Calu3 (cell line): ENCODE measurements at regions not wholly inside any gene's neighbourhood (a gene's known extent, or its start where the extent isn't known, plus 50 kb on each side); places are given as distances from the start of the nearest gene placed in this dataset.
"Not testable (repeated sequence)": the region's sequence is repeated elsewhere in the genome, so short reads cannot be mapped to it uniquely, and the experiment has no call there.

Source experiments
- BruUV-seq: library from RNA; stranded (reverse); fragments of 400-500 nt; replicated peaks from 2 replicates; lab custom pipeline; 2021; lab: Mats Ljungman, UMichigan
- CTCF ChIA-PET: fragments of 300-600 bp; sonication (Branson Sonifier 250); formaldehyde crosslinking; loops from one replicate; lab custom pipeline; 2022; ENCODE audit warnings: antibody characterized with exemption; lab: Charles Lee
- DNase-seq: peaks from one replicate; pipeline ENCODE4 v3.0.0; 2022
- H3K27ac Mint-ChIP-seq: one replicate; pipeline ENCODE4 v1.8.0; 2022; ENCODE audit warnings: mixed read lengths; ENCODE audit not compliant: unreplicated experiment
- H3K27me3 Mint-ChIP-seq: one replicate; pipeline ENCODE4 v1.8.0; 2022; ENCODE audit warnings: mixed read lengths; ENCODE audit not compliant: unreplicated experiment
- H3K36me3 Mint-ChIP-seq: one replicate; pipeline ENCODE4 v1.8.0; 2022; ENCODE audit warnings: mild to moderate bottlenecking, moderate library complexity, mixed read lengths; ENCODE audit not compliant: insufficient read depth, unreplicated experiment
- H3K4me1 Mint-ChIP-seq: one replicate; pipeline ENCODE4 v1.8.0; 2022; ENCODE audit warnings: mild to moderate bottlenecking, low read depth, mixed read lengths; ENCODE audit not compliant: unreplicated experiment
- H3K4me3 Mint-ChIP-seq: one replicate; pipeline ENCODE4 v1.8.0; 2022; ENCODE audit warnings: mild to moderate bottlenecking, low read depth, moderate library complexity, mixed read lengths; ENCODE audit not compliant: unreplicated experiment
- H3K9me3 Mint-ChIP-seq: one replicate; pipeline ENCODE4 v1.8.0; 2022; ENCODE audit warnings: low read depth, mixed read lengths; ENCODE audit not compliant: unreplicated experiment
- CTCF ChIP-seq: fragments of 200-600 bp; IDR thresholded peaks from one replicate; pipeline ENCODE4 v1.8.0; 2022; ENCODE audit warnings: antibody characterized with exemption; ENCODE audit not compliant: unreplicated experiment
- intact Hi-C: fragments of 100-400 bp; cut with micrococcal nuclease; formaldehyde crosslinking; loops from one replicate; pipeline ENCODE4 v1.10.0; 2022; ENCODE audit not compliant: unreplicated experiment

GRCh38 chr14:105689722-105690121, 163.3 kb downstream of the TMEM121 start:
- H3K36me3 Mint-ChIP-seq, result no peaks in the 10 kb centered on the region
- no peak for TF ChIP-seq CTCF
- no TSS peak for BruUV-seq
- no peak for DNase-seq
- H3K27me3 Mint-ChIP-seq, result peaks cover 39% of the 10 kb centered on the region
- H3K4me1 Mint-ChIP-seq, result peaks cover 8% of the 10 kb centered on the region
- H3K4me3 Mint-ChIP-seq, result no peak overlapping the region
- no peak overlapping the region for H3K27ac Mint-ChIP-seq
- CTCF ChIA-PET, result no interaction called here
- intact Hi-C loops, result no loop called here
- peaks cover 35% of the 10 kb centered on the region for H3K9me3 Mint-ChIP-seq

DNA sequence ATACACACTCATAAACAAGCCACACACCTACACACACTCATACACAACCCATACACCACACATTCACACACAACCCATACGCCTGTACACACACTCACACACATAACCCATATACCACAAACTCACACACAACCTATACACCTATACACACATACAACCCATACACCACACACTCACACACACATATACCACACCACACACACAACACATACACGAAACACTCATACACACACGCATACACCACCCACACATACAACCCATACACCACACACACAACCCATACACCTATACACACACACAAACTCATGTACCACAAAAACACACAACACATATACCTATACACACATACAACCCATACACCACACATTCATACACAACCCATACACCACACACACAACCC, 164.3 kb downstream of the TMEM121 start:
- DNase-seq, result no peak
- Mint-ChIP-seq H3K27ac (no peak overlapping the region), H3K4me3 (no peak overlapping the region), H3K27me3 (peaks cover 39% of the 10 kb centered on the region), H3K4me1 (peaks cover 8% of the 10 kb centered on the region), H3K36me3 (no peaks in the 10 kb centered on the region), H3K9me3 (peaks cover 40% of the 10 kb centered on the region)
- BruUV-seq, result no TSS peak
- intact Hi-C loops, result no loop called here
- CTCF ChIA-PET, result no interaction called here
- no peak for TF ChIP-seq CTCF

- H3K9me3 Mint-ChIP-seq, result peaks cover 40% of the 10 kb centered on the region
Measured at GRCh38 chr14:105691321-105692109, 165.1 kb downstream of the TMEM121 start.

GRCh38 chr14:105692110-105692685, 165.8 kb downstream of the TMEM121 start:
- BruUV-seq, intact Hi-C loops, H3K27ac Mint-ChIP-seq, H3K4me3 Mint-ChIP-seq, H3K4me1 Mint-ChIP-seq, H3K36me3 Mint-ChIP-seq, CTCF ChIA-PET, DNase-seq: not testable (repeated sequence)
- Mint-ChIP-seq H3K9me3 (peaks cover 40% of the 10 kb centered on the region), H3K27me3 (peaks cover 42% of the 10 kb centered on the region)

More at GRCh38 chr14:105691321-105692109, 165.1 kb downstream of the TMEM121 start:
- H3K4me3 Mint-ChIP-seq, H3K27ac Mint-ChIP-seq, DNase-seq, intact Hi-C loops, BruUV-seq, H3K36me3 Mint-ChIP-seq, CTCF ChIA-PET, H3K4me1 Mint-ChIP-seq: not testable (repeated sequence)
- H3K27me3 Mint-ChIP-seq, result peaks cover 42% of the 10 kb centered on the region

GRCh38 chr14:105694961-105695360, 168.6 kb downstream of the TMEM121 start:
- DNase-seq, result no peak
- Mint-ChIP-seq H3K27ac (no peak overlapping the region), H3K9me3 (peaks cover 32% of the 10 kb centered on the region), H3K4me1 (no peaks in the 10 kb centered on the region), H3K36me3 (no peaks in the 10 kb centered on the region), H3K27me3 (peaks cover 29% of the 10 kb centered on the region), H3K4me3 (no peak overlapping the region)
- no TSS peak for BruUV-seq
- intact Hi-C loops, result no loop called here
- no peak for TF ChIP-seq CTCF
- CTCF ChIA-PET, result no interaction called here

- H3K4me1 Mint-ChIP-seq, CTCF ChIA-PET, intact Hi-C loops, H3K27ac Mint-ChIP-seq, BruUV-seq, DNase-seq, H3K4me3 Mint-ChIP-seq, H3K36me3 Mint-ChIP-seq: not testable (repeated sequence)
- Mint-ChIP-seq H3K27me3 (peaks cover 38% of the 10 kb centered on the region), H3K9me3 (peaks cover 21% of the 10 kb centered on the region)
Measured at GRCh38 chr14:105696388-105696787, 170.0 kb downstream of the TMEM121 start.

DNA sequence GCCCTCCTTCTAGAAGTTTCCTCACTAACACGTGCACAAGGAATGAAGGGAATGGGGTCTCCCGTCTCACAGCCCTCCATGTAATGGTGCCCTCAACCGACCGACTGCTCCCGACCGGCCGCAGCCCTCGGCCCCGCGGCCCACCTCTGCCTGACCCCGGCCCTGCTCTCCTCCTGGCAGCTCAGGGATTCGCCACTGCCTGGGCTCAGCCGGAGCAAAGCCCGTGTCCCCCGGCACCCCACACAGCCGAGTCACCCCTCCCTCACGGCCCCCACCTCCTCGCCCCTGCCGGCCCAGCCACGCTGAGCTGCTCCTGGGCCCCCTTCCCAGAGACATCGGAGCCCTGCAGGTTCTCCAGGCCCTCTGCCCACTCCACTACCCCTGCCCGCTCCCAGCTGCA, 171.0 kb downstream of the TMEM121 start:
- DNase-seq, H3K4me3 Mint-ChIP-seq, CTCF ChIA-PET, BruUV-seq, H3K36me3 Mint-ChIP-seq, H3K4me1 Mint-ChIP-seq, H3K27ac Mint-ChIP-seq, intact Hi-C loops: not testable (repeated sequence)
- H3K27me3 Mint-ChIP-seq, result peaks cover 39% of the 10 kb centered on the region
- peaks cover 21% of the 10 kb centered on the region for H3K9me3 Mint-ChIP-seq
